H9 (cell line): ENCODE measurements at regions not wholly inside any gene's neighbourhood (a gene's known extent, or its start where the extent isn't known, plus 50 kb on each side); places are given as distances from the start of the nearest gene placed in this dataset.

Experiments used
- DNase-seq: peaks from one replicate; pipeline ENCODE4 v3.0.0-alpha.2; 2017
- H2AFZ ChIP-seq: one replicate; pipeline ENCODE4 v1.6.1; 2013; ENCODE audit warnings: mild to moderate bottlenecking, low read length, control low read depth, moderate library complexity
- H2AK5ac ChIP-seq: 2 replicates; pipeline ENCODE4 v1.6.1; 2013; ENCODE audit warnings: low read length, control low read depth, mixed read lengths; ENCODE audit not compliant: insufficient read length
- H2BK120ac ChIP-seq: one replicate; pipeline ENCODE4 v1.6.1; 2013; ENCODE audit warnings: low read depth, mild to moderate bottlenecking, low read length, control low read depth, inconsistent platforms; ENCODE audit not compliant: poor library complexity, severe bottlenecking
- H2BK12ac ChIP-seq: 2 replicates; pipeline ENCODE4 v1.6.1; 2013; ENCODE audit warnings: low read length, control low read depth, mixed read lengths, low read depth; ENCODE audit not compliant: insufficient read length
- H2BK15ac ChIP-seq: 2 replicates; pipeline ENCODE4 v1.6.1; 2013; ENCODE audit warnings: low read depth, low read length, control low read depth
- H2BK20ac ChIP-seq: one replicate; pipeline ENCODE4 v1.6.1; 2013; ENCODE audit warnings: low read depth, mild to moderate bottlenecking, low read length, control low read depth, inconsistent platforms; ENCODE audit not compliant: poor library complexity, severe bottlenecking
- H2BK5ac ChIP-seq: 2 replicates; pipeline ENCODE4 v1.6.1; 2013; ENCODE audit warnings: low read length, control low read depth, mixed read lengths; ENCODE audit not compliant: insufficient read length
- H3K14ac ChIP-seq: 2 replicates; pipeline ENCODE4 v1.6.1; 2013; ENCODE audit warnings: low read length, control low read depth; ENCODE audit not compliant: insufficient read depth
- H3K18ac ChIP-seq: 2 replicates; pipeline ENCODE4 v1.6.1; 2013; ENCODE audit warnings: low read depth, mild to moderate bottlenecking, mixed read lengths, low read length, control low read depth; ENCODE audit not compliant: insufficient read length
- H3K23ac ChIP-seq: 2 replicates; pipeline ENCODE4 v1.6.1; 2013; ENCODE audit warnings: low read length, control low read depth, mixed read lengths, low read depth; ENCODE audit not compliant: insufficient read length
- H3K23me2 ChIP-seq: 2 replicates; pipeline ENCODE4 v1.6.1; 2013; ENCODE audit warnings: low read depth, mild to moderate bottlenecking, mixed read lengths, low read length, control low read depth; ENCODE audit not compliant: insufficient read length, poor library complexity, severe bottlenecking
- H3K27ac ChIP-seq: 2 replicates; pipeline ENCODE4 v1.5.1; 2013; ENCODE audit warnings: low read length, control low read depth, mixed read lengths, low read depth; ENCODE audit not compliant: insufficient read length
- H3K27me3 ChIP-seq: 2 replicates; pipeline ENCODE4 v1.6.1; 2013; ENCODE audit warnings: low read length, control low read depth, inconsistent platforms; ENCODE audit not compliant: insufficient read depth
- H3K4ac ChIP-seq: 2 replicates; pipeline ENCODE4 v1.6.1; 2013; ENCODE audit warnings: low read depth, mild to moderate bottlenecking, control low read depth, inconsistent platforms, low read length, moderate library complexity
- H3K4me1 ChIP-seq: 2 replicates; pipeline ENCODE4 v1.6.1; 2013; ENCODE audit warnings: low read length, control low read depth, inconsistent platforms; ENCODE audit not compliant: insufficient read depth
- H3K4me2 ChIP-seq: 2 replicates; pipeline ENCODE4 v1.6.1; 2013; ENCODE audit warnings: low read length, control low read depth, mixed read lengths; ENCODE audit not compliant: insufficient read length, insufficient read depth
- H3K56ac ChIP-seq: 2 replicates; pipeline ENCODE4 v1.6.1; 2013; ENCODE audit warnings: low read depth, mild to moderate bottlenecking, mixed read lengths, low read length, control low read depth; ENCODE audit not compliant: insufficient read length
- H3K79me1 ChIP-seq: 2 replicates; pipeline ENCODE4 v1.6.1; 2013; ENCODE audit warnings: low read depth, mild to moderate bottlenecking, moderate library complexity, low read length, control low read depth, inconsistent platforms; ENCODE audit not compliant: insufficient read depth, poor library complexity, severe bottlenecking
- H3K79me2 ChIP-seq: 2 replicates; pipeline ENCODE4 v1.6.1; 2013; ENCODE audit warnings: low read length, control low read depth, inconsistent platforms; ENCODE audit not compliant: insufficient read depth
- H3K9ac ChIP-seq: 2 replicates; pipeline ENCODE4 v1.6.1; 2013; ENCODE audit warnings: low read length, control low read depth, mixed read lengths; ENCODE audit not compliant: insufficient read length; ENCODE audit errors: extremely low read depth
- H3K9me3 ChIP-seq: one replicate; pipeline ENCODE4 v1.6.1; 2013; ENCODE audit warnings: low read depth, low read length, inconsistent platforms; ENCODE audit not compliant: control insufficient read depth
- H3T11ph ChIP-seq: one replicate; pipeline ENCODE4 v1.6.1; 2013; ENCODE audit warnings: mild to moderate bottlenecking, low read length, control low read depth, inconsistent platforms
- H4K20me1 ChIP-seq: one replicate; pipeline ENCODE4 v1.6.1; 2013; ENCODE audit not compliant: control insufficient read depth, insufficient read length, insufficient read depth
- H4K5ac ChIP-seq: 2 replicates; pipeline ENCODE4 v1.6.1; 2013; ENCODE audit warnings: low read depth, mild to moderate bottlenecking, mixed read lengths, low read length, control low read depth; ENCODE audit not compliant: insufficient read length
- H4K8ac ChIP-seq: replicated peaks from 2 replicates; pipeline ENCODE4 v1.6.1; 2013; ENCODE audit warnings: low read length, control low read depth, mixed read lengths, low read depth; ENCODE audit not compliant: insufficient read length
- H4K91ac ChIP-seq: 2 replicates; pipeline ENCODE4 v1.6.1; 2013; ENCODE audit warnings: low read depth, mild to moderate bottlenecking, moderate library complexity, mixed read lengths, low read length, control low read depth; ENCODE audit not compliant: insufficient read length
- H3K27ac Mint-ChIP-seq, 3 experiments: 2 replicates in 2 of 3; 3 replicates in 1 of 3; pipeline ENCODE4 v1.8.0; 2020 to 2021; ENCODE audit warnings: mixed read lengths in 3 of 3, mild to moderate bottlenecking in 1 of 3, moderate library complexity in 1 of 3
- H3K27me3 Mint-ChIP-seq: 2 replicates; pipeline ENCODE4 v1.8.0; 2021; ENCODE audit warnings: low read depth, mild to moderate bottlenecking, moderate library complexity, mixed read lengths
- H3K36me3 Mint-ChIP-seq, 3 experiments: 2 replicates in 2 of 3; 3 replicates in 1 of 3; pipeline ENCODE4 v1.8.0; 2020 to 2021; ENCODE audit warnings: low read depth in 3 of 3, mixed read lengths in 3 of 3; ENCODE audit not compliant: insufficient read depth in 1 of 3
- H3K4me1 Mint-ChIP-seq, 2 experiments: 2 replicates each; pipeline ENCODE4 v1.8.0; 2020; ENCODE audit warnings: mixed read lengths in 2 of 2
- H3K4me3 Mint-ChIP-seq, 2 experiments: 2 replicates in 1 of 2; 3 replicates in 1 of 2; pipeline ENCODE4 v1.8.0; 2020 to 2021; ENCODE audit warnings: mild to moderate bottlenecking in 2 of 2, mixed read lengths in 2 of 2, moderate library complexity in 1 of 2
- H3K9me3 Mint-ChIP-seq, 2 experiments: 2 replicates in 1 of 2; 3 replicates in 1 of 2; pipeline ENCODE4 v1.8.0; 2020; ENCODE audit warnings: mild to moderate bottlenecking in 2 of 2, mixed read lengths in 2 of 2, moderate library complexity in 1 of 2
- WGBS: extraction: QIAGEN DNeasy Blood & Tissue Kit; methylation state at CpG from one replicate; pipeline ENCODE4 v1.1.7; 2013; ENCODE audit warnings: missing lambda C conversion rate, low lambda C conversion rate, mixed read lengths; ENCODE audit not compliant: insufficient read length; ENCODE audit errors: extremely low coverage; 5-methylcytosine and 5-hydroxymethylcytosine counted together
- TF ChIP-seq, protein P1 (sequence below): fragments of 200-600 bp; sonication (generic); conservative IDR thresholded peaks from 3 replicates; pipeline ENCODE4 v1.8.0; 2021; ENCODE audit warnings: antibody characterized with exemption, mild to moderate bottlenecking

DNA sequence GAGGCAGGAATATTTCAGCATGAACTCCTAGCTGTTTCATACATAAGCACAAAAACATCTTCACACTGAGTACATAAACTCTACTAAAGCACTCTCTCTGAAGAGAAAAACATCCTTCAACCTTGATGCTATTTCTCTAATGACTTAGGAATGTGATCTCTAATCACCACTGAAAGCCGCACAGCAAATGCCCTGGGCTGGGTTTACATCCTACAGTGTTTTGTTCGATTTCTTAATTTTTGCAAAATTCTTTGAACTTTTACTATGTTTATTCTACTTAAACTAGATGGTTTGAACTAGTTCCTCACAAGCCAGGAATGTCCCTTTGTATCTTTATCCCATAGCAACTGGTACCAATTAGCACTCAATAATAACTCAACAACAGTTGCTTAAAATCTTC lies 130.9 kb upstream of the ABI3BP start:
- no peaks in the 10 kb centered on the region for H3K36me3 Mint-ChIP-seq
- Histone ChIP-seq H3K56ac (no peak overlapping the region), H4K91ac (no peak overlapping the region), H3T11ph (no peak overlapping the region), H3K4me2 (no peak overlapping the region), H3K27ac (no peak overlapping the region), H3K4me1 (no peaks in the 10 kb centered on the region), H2BK20ac (no peak overlapping the region), H4K8ac (no peak overlapping the region), H2BK5ac (no peak overlapping the region), H2BK15ac (no peak overlapping the region), H3K23ac (no peak overlapping the region), H3K23me2 (no peaks in the 10 kb centered on the region), H3K9me3 (no peaks in the 10 kb centered on the region), H2AK5ac (no peak overlapping the region), H3K9ac (no peak overlapping the region), H2AFZ (no peak overlapping the region), H3K14ac (no peak overlapping the region), H3K4ac (no peak overlapping the region), H3K18ac (no peak overlapping the region), H3K79me1 (no peaks in the 10 kb centered on the region), H2BK120ac (no peak overlapping the region), H4K20me1 (no peaks in the 10 kb centered on the region), H2BK12ac (no peak overlapping the region), H4K5ac (no peak overlapping the region), H3K79me2 (no peaks in the 10 kb centered on the region), H3K27me3 (no peaks in the 10 kb centered on the region)
- H3K27me3 Mint-ChIP-seq, result peaks cover 3% of the 10 kb centered on the region; the same call in 1 of the 2 replicates
- no peak for DNase-seq
- no peak overlapping the region for H3K27ac Mint-ChIP-seq
- H3K9me3 Mint-ChIP-seq, result no peaks in the 10 kb centered on the region; a peak in 1 of 5 replicates
- H3K4me1 Mint-ChIP-seq, result no peaks in the 10 kb centered on the region
- no peak overlapping the region for H3K4me3 Mint-ChIP-seq
- no CpG with 5 or more reads among the region's 2 CpGs for WGBS
- TF ChIP-seq, protein P1, sequence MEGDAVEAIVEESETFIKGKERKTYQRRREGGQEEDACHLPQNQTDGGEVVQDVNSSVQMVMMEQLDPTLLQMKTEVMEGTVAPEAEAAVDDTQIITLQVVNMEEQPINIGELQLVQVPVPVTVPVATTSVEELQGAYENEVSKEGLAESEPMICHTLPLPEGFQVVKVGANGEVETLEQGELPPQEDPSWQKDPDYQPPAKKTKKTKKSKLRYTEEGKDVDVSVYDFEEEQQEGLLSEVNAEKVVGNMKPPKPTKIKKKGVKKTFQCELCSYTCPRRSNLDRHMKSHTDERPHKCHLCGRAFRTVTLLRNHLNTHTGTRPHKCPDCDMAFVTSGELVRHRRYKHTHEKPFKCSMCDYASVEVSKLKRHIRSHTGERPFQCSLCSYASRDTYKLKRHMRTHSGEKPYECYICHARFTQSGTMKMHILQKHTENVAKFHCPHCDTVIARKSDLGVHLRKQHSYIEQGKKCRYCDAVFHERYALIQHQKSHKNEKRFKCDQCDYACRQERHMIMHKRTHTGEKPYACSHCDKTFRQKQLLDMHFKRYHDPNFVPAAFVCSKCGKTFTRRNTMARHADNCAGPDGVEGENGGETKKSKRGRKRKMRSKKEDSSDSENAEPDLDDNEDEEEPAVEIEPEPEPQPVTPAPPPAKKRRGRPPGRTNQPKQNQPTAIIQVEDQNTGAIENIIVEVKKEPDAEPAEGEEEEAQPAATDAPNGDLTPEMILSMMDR, result no peak
